ENCODE measurements at regions not wholly inside any gene's neighbourhood (a gene's known extent, or its start where the extent isn't known, plus 50 kb on each side); places are given as distances from the start of the nearest gene placed in this dataset.

- H3K4me1 ChIP-seq (ENCODE audit: control insufficient read depth, insufficient read depth, low read length), result peaks cover 32% of the 10 kb centered on the region
- SMC1A ChIA-PET (ENCODE audit: uncharacterized antibody, unreplicated experiment), result no interaction called here
- FAIRE-seq, result no peak
- H2AFZ ChIP-seq (ENCODE audit: control insufficient read depth, low read depth, low read length), result no peak overlapping the region
- H4K20me1 ChIP-seq (ENCODE audit: control insufficient read depth, insufficient read depth), result no peaks in the 10 kb centered on the region
- CTCF ChIA-PET, result interaction anchor here (1.7 kb wide), 1 partner anchor 14 kb away, joined by 4 read pairs; no protein-coding TSS in a partner anchor
- H3K27me3 ChIP-seq (replicated peaks in 1 of 2; ENCODE audit: control insufficient read depth in 2 of 2, insufficient read depth in 2 of 2, low read length in 1 of 2), result no peaks in the 10 kb centered on the region
- H3K36me3 ChIP-seq (ENCODE audit: control insufficient read depth in 2 of 2, insufficient read depth in 2 of 2, low read length in 1 of 2), result no peaks in the 10 kb centered on the region
- no peaks in the 10 kb centered on the region for H3K79me2 ChIP-seq (ENCODE audit: control insufficient read depth, insufficient read depth, low read length)
- no peak overlapping the region for H3K4me2 ChIP-seq (ENCODE audit: control insufficient read depth, insufficient read depth)
- H3K9me3 ChIP-seq (replicated peaks; ENCODE audit: control insufficient read depth, insufficient read depth, low read length), result no peaks in the 10 kb centered on the region
- WGBS (ENCODE audit: insufficient coverage, insufficient replicate concordance, low lambda C conversion rate, missing lambda C conversion rate), result 69% methylated on average over 9 of the region's 9 CpGs
- H3K27ac ChIP-seq (ENCODE audit: control insufficient read depth, insufficient read depth), result no peak overlapping the region
- RAD21 ChIA-PET (ENCODE audit: unreplicated experiment), result no interaction called here
- intact Hi-C loops (cut with micrococcal nuclease; ENCODE audit: unreplicated experiment) (no loop called here), in situ Hi-C loops (cut with MboI) (no loop called here)
- H3K9ac ChIP-seq (ENCODE audit: control insufficient read depth, insufficient read depth, low read length), result no peak overlapping the region
- POLR2A ChIA-PET, result no interaction called here
- no peak for ATAC-seq
- no peak overlapping the region for H3K4me3 ChIP-seq
- BruUV-seq (replicated peaks), result no TSS peak
- no peak for DNase-seq (ENCODE audit: low read depth, low spot score)
- TF ChIP-seq MTA2 (IDR thresholded peaks at IDR 0.05; ENCODE audit: low read depth) (no peak), ATF2 (IDR thresholded peaks at IDR 0.05; ENCODE audit: low read length) (no peak), SREBF2 (IDR thresholded peaks at IDR 0.05; ENCODE audit: low read length) (no peak), MEF2B (IDR thresholded peaks at IDR 0.05; ENCODE audit: partially characterized antibody, poor library complexity, severe bottlenecking) (no peak), NBN (IDR thresholded peaks at IDR 0.05) (no peak), ZNF24 (IDR thresholded peaks at IDR 0.05) (no peak), PRDM15 (CRISPR knock-in tag; IDR thresholded peaks at IDR 0.05) (no peak), CREM (IDR thresholded peaks at IDR 0.05; ENCODE audit: low read depth) (no peak), ATF3 (IDR thresholded peaks at IDR 0.05; ENCODE audit: borderline replicate concordance, extremely low read depth, low read depth, low read length) (no peak), ZBTB40 (IDR thresholded peaks at IDR 0.05; ENCODE audit: borderline replicate concordance) (no peak), ZNF687 (IDR thresholded peaks at IDR 0.05) (no peak)
Measured at GRCh38 chr1:29690156-29690555, 453.8 kb downstream of the PTPRU start.
